Right cardiac atrium (tissue), 5 donors: ENCODE measurements at regions not wholly inside any gene's neighbourhood (a gene's known extent, or its start where the extent isn't known, plus 50 kb on each side); places are given as distances from the start of the nearest gene placed in this dataset.
"Not testable (repeated sequence)": the region's sequence is repeated elsewhere in the genome, so short reads cannot be mapped to it uniquely, and the experiment has no call there.

Source experiments
- ATAC-seq, 2 donors: fragments of 200-7000 bp; cut with Tn5 transposase; one replicate each; pipeline versions ENCODE4 v1.8.0 to v1.9.1; 2020; ENCODE audit warnings: moderate library complexity in 2 of 2, mild to moderate bottlenecking in 1 of 2
- DNase-seq, 3 donors: peaks; one replicate each; pipeline ENCODE4 v3.0.0-alpha.2; 2020
- H3K27ac ChIP-seq: one replicate; pipeline ENCODE4 v1.5.1; 2013; ENCODE audit warnings: mild to moderate bottlenecking, low read length, control low read depth, moderate library complexity
- H3K27me3 ChIP-seq: one replicate; pipeline ENCODE4 v1.6.1; 2013; ENCODE audit not compliant: control insufficient read depth, insufficient read depth
- H3K4me1 ChIP-seq: one replicate; pipeline ENCODE4 v1.6.1; 2013; ENCODE audit warnings: low read length; ENCODE audit not compliant: control insufficient read depth, insufficient read depth
- H3K4me3 ChIP-seq: one replicate; pipeline ENCODE4 v1.5.1; 2013; ENCODE audit warnings: low read length, control low read depth
- H3K9me3 ChIP-seq: one replicate; pipeline ENCODE4 v1.6.1; 2013; ENCODE audit warnings: low read length; ENCODE audit not compliant: control insufficient read depth
- WGBS: extraction: QIAGEN DNeasy Blood & Tissue Kit; methylation state at CpG from one replicate; pipeline ENCODE4 v1.1.7; 2013; 5-methylcytosine and 5-hydroxymethylcytosine counted together
- intact Hi-C, 4 donors: fragments of 100-400 bp; cut with DNase I; formaldehyde crosslinking; loops; one replicate each; pipeline versions ENCODE4 v1.11.0 to v1.14.0; 2022 to 2023
- donor health status: healthy with polysubstance abuse.
- donor health status: DM: no; HTN: yes; CAD: no.
- donor health status: DM: no; HTN: no; CAD: no.
- donor health status: DM: no; HTN: yes; CAD: no; lungs with severe emphysema.
- donor health status: DM: yes; HTN: yes; CAD: no.

- Histone ChIP-seq H3K4me1 (no peaks in the 10 kb centered on the region), H3K9me3 (no peaks in the 10 kb centered on the region), H3K27ac (no peak overlapping the region), H3K4me3 (no peak overlapping the region), H3K27me3 (no peaks in the 10 kb centered on the region)
- intact Hi-C loops = no loop called here
- DNase-seq = no peak
- WGBS = 96% methylated on average over 7 of the region's 7 CpGs
- no peak for ATAC-seq
Measured at GRCh38 chrX:480861-481417, 94.2 kb upstream of the PPP2R3B start.

GRCh38 chrX:482192-482701 lies 95.5 kb upstream of the PPP2R3B start:
- DNase-seq (no peak), ATAC-seq (no peak)
- Histone ChIP-seq H3K4me3 (no peak overlapping the region), H3K27me3 (no peaks in the 10 kb centered on the region), H3K9me3 (no peaks in the 10 kb centered on the region), H3K27ac (no peak overlapping the region), H3K4me1 (no peaks in the 10 kb centered on the region)
- WGBS = 71% methylated on average over 13 of the region's 13 CpGs
- intact Hi-C loops = no loop called here

- 68% methylated on average over 23 of the region's 23 CpGs for WGBS
Measured at GRCh38 chrX:482702-483203, 96.0 kb upstream of the PPP2R3B start.

GRCh38 chrX:485368-485767 lies 98.7 kb upstream of the PPP2R3B start:
- Histone ChIP-seq H3K27me3 (no peaks in the 10 kb centered on the region), H3K9me3 (no peaks in the 10 kb centered on the region), H3K4me3 (no peak overlapping the region), H3K4me1 (no peaks in the 10 kb centered on the region), H3K27ac (no peak overlapping the region)
- intact Hi-C loops = no loop called here
- ATAC-seq = no peak
- no peak for DNase-seq
- 87% methylated on average over 13 of the region's 13 CpGs for WGBS

More at GRCh38 chrX:482702-483203, 96.0 kb upstream of the PPP2R3B start:
- Histone ChIP-seq H3K27me3 (no peaks in the 10 kb centered on the region), H3K4me3 (no peak overlapping the region), H3K4me1 (no peaks in the 10 kb centered on the region), H3K9me3 (no peaks in the 10 kb centered on the region), H3K27ac (no peak overlapping the region)
- intact Hi-C loops = no loop called here
- no peak for ATAC-seq
- no peak for DNase-seq

GRCh38 chrX:486325-486724 lies 99.6 kb upstream of the PPP2R3B start:
- DNase-seq (no peak), ATAC-seq (no peak)
- Histone ChIP-seq H3K4me3 (no peak overlapping the region), H3K27ac (no peak overlapping the region), H3K4me1 (no peaks in the 10 kb centered on the region), H3K9me3 (no peaks in the 10 kb centered on the region), H3K27me3 (no peaks in the 10 kb centered on the region)
- WGBS = 94% methylated on average over 4 of the region's 4 CpGs
- intact Hi-C loops = no loop called here

- Histone ChIP-seq H3K27ac (no peak overlapping the region), H3K4me3 (no peak overlapping the region), H3K9me3 (no peaks in the 10 kb centered on the region), H3K4me1 (no peaks in the 10 kb centered on the region), H3K27me3 (no peaks in the 10 kb centered on the region)
- DNase-seq = no peak
- intact Hi-C loops = no loop called here
- 84% methylated on average over 1 of the region's 1 CpG for WGBS
- no peak for ATAC-seq
Measured at GRCh38 chrX:487836-488235, 101.1 kb upstream of the PPP2R3B start.

GRCh38 chrX:489820-490219 lies 103.1 kb upstream of the PPP2R3B start:
- ATAC-seq = no peak
- intact Hi-C loops = no loop called here
- no peaks in the 10 kb centered on the region for H3K27me3 ChIP-seq
- H3K4me3 ChIP-seq = no peak overlapping the region
- no peak overlapping the region for H3K27ac ChIP-seq
- 77% methylated on average over 12 of the region's 12 CpGs for WGBS
- no peak for DNase-seq
- no peaks in the 10 kb centered on the region for H3K4me1 ChIP-seq
- H3K9me3 ChIP-seq = no peaks in the 10 kb centered on the region

GRCh38 chrX:497186-498014 lies 110.7 kb upstream of the PPP2R3B start:
- no peak overlapping the region for H3K4me3 ChIP-seq

GRCh38 chrX:498901-499300 lies 112.2 kb upstream of the PPP2R3B start:
- ATAC-seq, intact Hi-C loops, H3K27me3 ChIP-seq, H3K27ac ChIP-seq, H3K4me3 ChIP-seq, H3K9me3 ChIP-seq, DNase-seq, H3K4me1 ChIP-seq: not testable (repeated sequence)
- WGBS = 80% methylated on average over 12 of the region's 12 CpGs

More at GRCh38 chrX:497186-498014, 110.7 kb upstream of the PPP2R3B start:
- Histone ChIP-seq H3K9me3 (peaks cover 2% of the 10 kb centered on the region), H3K4me1 (no peaks in the 10 kb centered on the region), H3K27me3 (no peaks in the 10 kb centered on the region), H3K27ac (no peak overlapping the region)
- intact Hi-C loops = no loop called here
- ATAC-seq = no peak
- WGBS = 51% methylated on average over 39 of the region's 39 CpGs
- DNase-seq = no peak

- intact Hi-C loops = no loop called here
- WGBS = 5% methylated on average over 21 of the region's 21 CpGs
- H3K27me3 ChIP-seq = no peaks in the 10 kb centered on the region
- H3K4me3 ChIP-seq = no peak overlapping the region
- no peaks in the 10 kb centered on the region for H3K4me1 ChIP-seq
- H3K27ac ChIP-seq = no peak overlapping the region
- no peak for ATAC-seq
- no peak for DNase-seq
- H3K9me3 ChIP-seq = peaks cover 2% of the 10 kb centered on the region
Measured at GRCh38 chrX:499870-500364, 113.2 kb upstream of the PPP2R3B start.

- ATAC-seq (no peak), DNase-seq (no peak)
- Histone ChIP-seq H3K9me3 (peaks cover 2% of the 10 kb centered on the region), H3K27me3 (no peaks in the 10 kb centered on the region), H3K27ac (no peak overlapping the region), H3K4me1 (no peaks in the 10 kb centered on the region), H3K4me3 (no peak overlapping the region)
- intact Hi-C loops = no loop called here
- 74% methylated on average over 31 of the region's 31 CpGs for WGBS
Measured at GRCh38 chrX:500481-501010, 113.8 kb upstream of the PPP2R3B start.
